ENCODE measurements at regions not wholly inside any gene's neighbourhood (a gene's known extent, or its start where the extent isn't known, plus 50 kb on each side); places are given as distances from the start of the nearest gene placed in this dataset.

DNA sequence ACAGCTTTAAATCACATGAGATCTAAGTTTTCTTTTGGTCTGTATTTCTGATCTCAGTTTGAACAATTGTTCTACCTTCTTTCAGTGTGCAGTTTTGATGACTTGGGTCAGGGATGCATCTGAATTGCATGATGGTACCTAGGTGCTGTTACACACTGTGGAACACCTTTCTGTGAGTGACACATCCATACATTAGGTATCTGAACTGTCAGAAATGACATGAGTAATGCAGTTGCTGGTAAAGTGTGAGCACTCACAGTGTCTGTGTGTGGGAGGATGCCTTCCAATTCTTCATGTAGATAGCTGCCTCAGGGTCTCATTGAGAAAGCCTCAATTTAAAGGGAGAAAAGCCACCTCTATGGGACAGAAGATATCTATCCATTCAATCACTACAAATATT, 411.9 kb downstream of the PPARGC1A start:
- DNase-seq = no peak
- Histone ChIP-seq H3K4me1 (no peaks in the 10 kb centered on the region), H3K27ac (no peak overlapping the region), H3K4me3 (no peak overlapping the region), H3K9me3 (no peaks in the 10 kb centered on the region), H3K27me3 (no peaks in the 10 kb centered on the region), H3K36me3 (no peaks in the 10 kb centered on the region)
- TF ChIP-seq, protein P1, sequence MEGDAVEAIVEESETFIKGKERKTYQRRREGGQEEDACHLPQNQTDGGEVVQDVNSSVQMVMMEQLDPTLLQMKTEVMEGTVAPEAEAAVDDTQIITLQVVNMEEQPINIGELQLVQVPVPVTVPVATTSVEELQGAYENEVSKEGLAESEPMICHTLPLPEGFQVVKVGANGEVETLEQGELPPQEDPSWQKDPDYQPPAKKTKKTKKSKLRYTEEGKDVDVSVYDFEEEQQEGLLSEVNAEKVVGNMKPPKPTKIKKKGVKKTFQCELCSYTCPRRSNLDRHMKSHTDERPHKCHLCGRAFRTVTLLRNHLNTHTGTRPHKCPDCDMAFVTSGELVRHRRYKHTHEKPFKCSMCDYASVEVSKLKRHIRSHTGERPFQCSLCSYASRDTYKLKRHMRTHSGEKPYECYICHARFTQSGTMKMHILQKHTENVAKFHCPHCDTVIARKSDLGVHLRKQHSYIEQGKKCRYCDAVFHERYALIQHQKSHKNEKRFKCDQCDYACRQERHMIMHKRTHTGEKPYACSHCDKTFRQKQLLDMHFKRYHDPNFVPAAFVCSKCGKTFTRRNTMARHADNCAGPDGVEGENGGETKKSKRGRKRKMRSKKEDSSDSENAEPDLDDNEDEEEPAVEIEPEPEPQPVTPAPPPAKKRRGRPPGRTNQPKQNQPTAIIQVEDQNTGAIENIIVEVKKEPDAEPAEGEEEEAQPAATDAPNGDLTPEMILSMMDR (IDR thresholded peaks at IDR 0.05) = no peak
- no peak for TF ChIP-seq POLR2A (IDR thresholded peaks at IDR 0.05)

GRCh38 chr4:23476515-23477090, 413.2 kb downstream of the PPARGC1A start:
- H3K9me3 ChIP-seq = no peaks in the 10 kb centered on the region
- H3K4me3 ChIP-seq = no peak overlapping the region

DNA sequence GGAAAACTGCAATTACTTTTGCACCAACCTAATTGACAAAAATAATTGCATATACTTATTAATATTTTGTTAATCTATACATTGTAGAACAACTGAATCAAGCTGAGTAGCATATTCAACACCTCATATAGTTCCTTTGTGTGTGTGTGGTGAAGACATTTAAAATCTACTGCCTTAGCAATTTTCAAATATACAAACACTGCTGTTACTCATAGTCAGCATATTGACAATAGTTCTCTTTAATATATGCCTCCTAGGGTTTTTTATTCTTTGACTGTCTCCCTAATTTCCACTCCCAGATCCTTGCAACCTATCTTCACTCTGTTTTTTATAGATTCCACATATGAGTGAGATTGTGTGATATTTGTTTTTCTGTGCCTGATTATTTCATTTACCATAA, 426.8 kb downstream of the PPARGC1A start:
- DNase-seq = no peak
- no peaks in the 10 kb centered on the region for H3K27me3 ChIP-seq

More at GRCh38 chr4:23476515-23477090, 413.2 kb downstream of the PPARGC1A start:
- no peak for DNase-seq
- Histone ChIP-seq H3K36me3 (no peaks in the 10 kb centered on the region), H3K4me1 (no peaks in the 10 kb centered on the region), H3K27me3 (no peaks in the 10 kb centered on the region), H3K27ac (no peak overlapping the region)
- TF ChIP-seq POLR2A (IDR thresholded peaks at IDR 0.05) = no peak
- TF ChIP-seq, protein P1 (IDR thresholded peaks at IDR 0.05) = no peak

GRCh38 chr4:23458054-23458453, 431.8 kb downstream of the PPARGC1A start:
- Histone ChIP-seq H3K4me1 (no peaks in the 10 kb centered on the region), H3K36me3 (no peaks in the 10 kb centered on the region), H3K9me3 (no peaks in the 10 kb centered on the region), H3K4me3 (no peak overlapping the region), H3K27me3 (no peaks in the 10 kb centered on the region), H3K27ac (no peak overlapping the region)
- no peak for TF ChIP-seq POLR2A (IDR thresholded peaks at IDR 0.05)
- TF ChIP-seq, protein P1 (IDR thresholded peaks at IDR 0.05) = no peak
- no peak for DNase-seq

More for the DNA sequence above, 426.8 kb downstream of the PPARGC1A start:
- H3K27ac ChIP-seq = no peak overlapping the region
- H3K36me3 ChIP-seq = no peaks in the 10 kb centered on the region
- H3K4me3 ChIP-seq = no peak overlapping the region
- TF ChIP-seq, protein P1 (IDR thresholded peaks at IDR 0.05) = no peak
- TF ChIP-seq POLR2A (IDR thresholded peaks at IDR 0.05) = no peak
- peaks cover 0 to 2% (median 0%) of the 10 kb centered on the region in 4 donors for H3K9me3 ChIP-seq
- no peaks in the 10 kb centered on the region for H3K4me1 ChIP-seq

- H3K36me3 ChIP-seq = no peaks in the 10 kb centered on the region
- H3K27ac ChIP-seq = no peak overlapping the region
- no peak overlapping the region for H3K4me3 ChIP-seq
- no peak for TF ChIP-seq POLR2A (IDR thresholded peaks at IDR 0.05)
- TF ChIP-seq, protein P1 (IDR thresholded peaks at IDR 0.05) = no peak
- no peak for DNase-seq
- H3K27me3 ChIP-seq = no peaks in the 10 kb centered on the region
- H3K9me3 ChIP-seq = no peaks in the 10 kb centered on the region
- no peaks in the 10 kb centered on the region for H3K4me1 ChIP-seq
Observed at GRCh38 chr4:23456864-23457263, 433.0 kb downstream of the PPARGC1A start.
